Fibroblast of lung (primary cell): ENCODE measurements at regions not wholly inside any gene's neighbourhood (a gene's known extent, or its start where the extent isn't known, plus 50 kb on each side); places are given as distances from the start of the nearest gene placed in this dataset.

Experiments used
- CTCF ChIP-seq, 2 donors: IDR thresholded peaks in 1 of 2; conservative IDR thresholded peaks in 1 of 2; 1 replicate in 1 of 2; 2 replicates in 1 of 2; pipeline ENCODE4 v1.5.1; 2011 to 2012; ENCODE audit warnings: low read length in 2 of 2, control low read depth in 1 of 2, inconsistent platforms in 1 of 2, low read depth in 1 of 2, mild to moderate bottlenecking in 1 of 2
- EZH2 ChIP-seq: IDR thresholded peaks from 2 replicates; pipeline ENCODE4 v1.5.1; 2012; ENCODE audit warnings: low read length, control low read depth, mild to moderate bottlenecking; ENCODE audit errors: missing control alignments

- no peak for TF ChIP-seq CTCF (conservative IDR thresholded peaks at IDR 0.05 in 1 of 2, IDR thresholded peaks at IDR 0.05 in 1 of 2; ENCODE audit: low read depth in 1 of 2, low read length in 2 of 2)
- TF ChIP-seq EZH2 = no peak
Measured at GRCh38 chr14:22046063-22046462, 372.4 kb upstream of the OR4E1 start.
